ENCODE measurements at regions not wholly inside any gene's neighbourhood (a gene's known extent, or its start where the extent isn't known, plus 50 kb on each side); places are given as distances from the start of the nearest gene placed in this dataset.

DNA sequence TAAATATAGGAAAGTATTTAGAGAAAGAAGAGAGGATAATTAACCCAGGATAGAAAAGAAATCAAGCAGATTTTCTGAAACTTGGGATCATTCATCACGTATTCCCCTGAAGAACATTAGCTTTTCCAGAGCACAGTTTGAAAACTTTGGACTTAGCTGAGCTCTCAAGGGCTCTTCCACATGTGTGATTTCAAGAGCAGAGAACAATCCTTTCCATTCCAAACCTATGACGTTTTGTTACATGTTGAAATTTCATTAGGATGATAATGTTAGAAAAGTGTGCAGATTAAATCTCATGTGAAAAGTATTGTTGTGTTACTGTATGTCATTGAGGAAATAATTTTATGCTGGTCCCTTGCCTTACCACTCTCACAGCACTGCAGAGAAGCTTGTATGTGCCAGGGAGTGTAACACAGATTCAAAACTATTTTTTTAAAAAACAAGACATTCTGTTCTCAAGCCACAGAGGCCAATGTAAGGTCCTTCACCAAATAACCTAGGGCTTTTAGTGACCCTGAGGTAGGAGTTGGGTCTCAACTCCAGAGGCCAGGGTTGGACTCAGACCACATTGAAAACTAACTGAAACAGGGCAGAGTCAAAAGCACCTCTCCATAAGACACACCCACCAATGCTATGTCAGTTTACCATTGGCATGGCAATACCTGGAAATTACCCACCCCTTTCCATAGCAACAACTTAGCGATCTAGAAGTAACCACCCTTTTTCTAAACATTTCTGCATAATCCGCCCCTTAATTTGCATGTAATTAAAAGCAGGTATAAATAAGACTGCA is 141.3 kb downstream of the ANXA5 start:
- Histone ChIP-seq H4K20me1 (ENCODE audit: insufficient read depth, low read length, poor library complexity, severe bottlenecking) (no peaks in the 10 kb centered on the region), H3K4me1 (ENCODE audit: insufficient read depth, low read length, poor library complexity, severe bottlenecking) (no peaks in the 10 kb centered on the region), H3K9ac (ENCODE audit: low read depth, low read length, poor library complexity, severe bottlenecking) (no peak overlapping the region), H3K79me2 (ENCODE audit: insufficient read depth, low read length) (no peaks in the 10 kb centered on the region), H3F3A (ENCODE audit: low read depth) (no peaks in the 10 kb centered on the region), H3K36me3 (ENCODE audit: insufficient read depth, low read length) (no peaks in the 10 kb centered on the region), H3K27me3 (ENCODE audit: insufficient read depth, low read length, poor library complexity, severe bottlenecking) (no peaks in the 10 kb centered on the region), H3K4me3 (ENCODE audit: low read length, poor library complexity, severe bottlenecking) (no peak overlapping the region), H3K4me2 (ENCODE audit: low read depth, low read length, poor library complexity, severe bottlenecking) (no peak overlapping the region), H3K9me3 (ENCODE audit: insufficient read depth, low read depth, low read length) (no peaks in the 10 kb centered on the region), H2AFZ (ENCODE audit: low read length) (no peak overlapping the region), H3K9me2 (replicated peaks; ENCODE audit: low read depth, low read length) (no peaks in the 10 kb centered on the region)
- TF ChIP-seq, protein P1, sequence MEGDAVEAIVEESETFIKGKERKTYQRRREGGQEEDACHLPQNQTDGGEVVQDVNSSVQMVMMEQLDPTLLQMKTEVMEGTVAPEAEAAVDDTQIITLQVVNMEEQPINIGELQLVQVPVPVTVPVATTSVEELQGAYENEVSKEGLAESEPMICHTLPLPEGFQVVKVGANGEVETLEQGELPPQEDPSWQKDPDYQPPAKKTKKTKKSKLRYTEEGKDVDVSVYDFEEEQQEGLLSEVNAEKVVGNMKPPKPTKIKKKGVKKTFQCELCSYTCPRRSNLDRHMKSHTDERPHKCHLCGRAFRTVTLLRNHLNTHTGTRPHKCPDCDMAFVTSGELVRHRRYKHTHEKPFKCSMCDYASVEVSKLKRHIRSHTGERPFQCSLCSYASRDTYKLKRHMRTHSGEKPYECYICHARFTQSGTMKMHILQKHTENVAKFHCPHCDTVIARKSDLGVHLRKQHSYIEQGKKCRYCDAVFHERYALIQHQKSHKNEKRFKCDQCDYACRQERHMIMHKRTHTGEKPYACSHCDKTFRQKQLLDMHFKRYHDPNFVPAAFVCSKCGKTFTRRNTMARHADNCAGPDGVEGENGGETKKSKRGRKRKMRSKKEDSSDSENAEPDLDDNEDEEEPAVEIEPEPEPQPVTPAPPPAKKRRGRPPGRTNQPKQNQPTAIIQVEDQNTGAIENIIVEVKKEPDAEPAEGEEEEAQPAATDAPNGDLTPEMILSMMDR (conservative IDR thresholded peaks at IDR 0.05; ENCODE audit: low read length): no peak
- no peak for TF ChIP-seq EZH2phosphoT487 (IDR thresholded peaks at IDR 0.05; ENCODE audit: borderline replicate concordance)

DNA sequence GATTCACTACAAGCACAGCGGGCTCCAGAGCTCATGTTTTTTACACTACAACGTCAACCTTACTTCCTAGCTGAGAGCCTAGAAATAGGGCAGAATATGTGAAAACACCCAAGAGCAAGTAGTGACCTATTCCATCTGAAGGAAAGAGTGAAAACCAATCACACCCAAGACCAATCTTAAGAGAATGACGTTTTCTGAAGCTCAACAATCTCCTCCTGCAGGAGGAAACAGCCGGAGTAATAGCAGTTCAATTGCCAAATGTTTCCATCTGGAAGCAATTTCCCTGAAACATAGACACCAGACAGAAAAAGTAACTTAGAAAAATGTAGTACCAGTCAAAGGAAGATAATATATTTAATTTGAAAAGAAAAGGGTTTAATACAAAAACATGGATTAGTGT is 142.4 kb downstream of the ANXA5 start:
- Histone ChIP-seq H3K9me3 (ENCODE audit: insufficient read depth, low read depth, low read length) (no peaks in the 10 kb centered on the region), H3F3A (ENCODE audit: low read depth) (no peaks in the 10 kb centered on the region), H3K79me2 (ENCODE audit: insufficient read depth, low read length) (no peaks in the 10 kb centered on the region), H3K4me1 (ENCODE audit: insufficient read depth, low read length, poor library complexity, severe bottlenecking) (no peaks in the 10 kb centered on the region), H3K4me2 (ENCODE audit: low read depth, low read length, poor library complexity, severe bottlenecking) (no peak overlapping the region), H3K9ac (ENCODE audit: low read depth, low read length, poor library complexity, severe bottlenecking) (no peak overlapping the region), H2AFZ (ENCODE audit: low read length) (no peak overlapping the region), H3K27me3 (ENCODE audit: insufficient read depth, low read length, poor library complexity, severe bottlenecking) (no peaks in the 10 kb centered on the region), H4K20me1 (ENCODE audit: insufficient read depth, low read length, poor library complexity, severe bottlenecking) (no peaks in the 10 kb centered on the region), H3K9me2 (replicated peaks; ENCODE audit: low read depth, low read length) (no peaks in the 10 kb centered on the region), H3K4me3 (ENCODE audit: low read length, poor library complexity, severe bottlenecking) (no peak overlapping the region), H3K36me3 (ENCODE audit: insufficient read depth, low read length) (no peaks in the 10 kb centered on the region)
- no peak for TF ChIP-seq EZH2phosphoT487 (IDR thresholded peaks at IDR 0.05; ENCODE audit: borderline replicate concordance)
- TF ChIP-seq, protein P1 (conservative IDR thresholded peaks at IDR 0.05; ENCODE audit: low read length): no peak

DNA sequence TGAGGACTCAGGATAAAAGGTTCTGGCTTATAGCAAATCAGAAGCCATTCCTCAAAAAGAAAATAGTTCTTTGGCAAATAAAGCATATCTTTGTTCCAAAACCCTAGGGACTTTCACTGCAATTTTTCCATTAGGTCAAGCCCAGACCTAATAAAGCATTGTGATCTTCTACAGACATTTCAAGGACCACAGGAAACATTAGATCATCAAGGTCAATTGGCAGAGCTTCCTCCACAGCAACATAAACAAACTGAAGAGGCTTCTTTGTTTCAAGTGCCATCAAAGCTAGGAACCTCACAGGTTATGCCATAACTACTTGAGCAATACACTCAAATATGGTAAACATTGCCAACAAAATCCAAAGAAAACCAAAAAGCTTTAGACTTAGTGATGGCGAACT is 144.9 kb downstream of the ANXA5 start:
- H3K36me3 ChIP-seq (ENCODE audit: insufficient read depth, low read length): no peaks in the 10 kb centered on the region
- H3K9ac ChIP-seq (ENCODE audit: low read depth, low read length, poor library complexity, severe bottlenecking): no peak overlapping the region
- no peaks in the 10 kb centered on the region for H3K9me3 ChIP-seq (ENCODE audit: insufficient read depth, low read depth, low read length)
- H3K4me2 ChIP-seq (ENCODE audit: low read depth, low read length, poor library complexity, severe bottlenecking): no peak overlapping the region
- no peak overlapping the region for H3K4me3 ChIP-seq (ENCODE audit: low read length, poor library complexity, severe bottlenecking)
- no peaks in the 10 kb centered on the region for H4K20me1 ChIP-seq (ENCODE audit: insufficient read depth, low read length, poor library complexity, severe bottlenecking)
- H3F3A ChIP-seq (ENCODE audit: low read depth): no peaks in the 10 kb centered on the region
- H3K4me1 ChIP-seq (ENCODE audit: insufficient read depth, low read length, poor library complexity, severe bottlenecking): no peaks in the 10 kb centered on the region
- no peaks in the 10 kb centered on the region for H3K79me2 ChIP-seq (ENCODE audit: insufficient read depth, low read length)
- H3K9me2 ChIP-seq (replicated peaks; ENCODE audit: low read depth, low read length): no peaks in the 10 kb centered on the region
- no peak overlapping the region for H2AFZ ChIP-seq (ENCODE audit: low read length)
- no peaks in the 10 kb centered on the region for H3K27me3 ChIP-seq (ENCODE audit: insufficient read depth, low read length, poor library complexity, severe bottlenecking)
- TF ChIP-seq, protein P1 (conservative IDR thresholded peaks at IDR 0.05; ENCODE audit: low read length): no peak
- no peak for TF ChIP-seq EZH2phosphoT487 (IDR thresholded peaks at IDR 0.05; ENCODE audit: borderline replicate concordance)

All from Loucy (cell line).